GM23338 (cell line): ENCODE measurements at regions not wholly inside any gene's neighbourhood (a gene's known extent, or its start where the extent isn't known, plus 50 kb on each side); places are given as distances from the start of the nearest gene placed in this dataset.

ENCODE experiments used
- ATAC-seq: fragments of 200-7000 bp; cut with Tn5 transposase; 3 replicates; pipeline ENCODE4 v1.9.1; 2020
- DNase-seq: peaks from one replicate; pipeline ENCODE4 v3.0.0-alpha.2; 2015; ENCODE audit warnings: low spot score
- H2AFZ ChIP-seq: fragments of 200-600 bp; sonication (generic); 2 replicates; pipeline ENCODE4 v1.8.0; 2016; ENCODE audit warnings: antibody characterized with exemption, mild to moderate bottlenecking, moderate library complexity
- H3F3A ChIP-seq: fragments of 200-600 bp; sonication (generic); replicated peaks from 2 replicates; pipeline ENCODE4 v1.8.0; 2017; ENCODE audit warnings: antibody characterized with exemption, mixed run types, low read depth
- H3K27ac ChIP-seq: fragments of 200-600 bp; sonication (generic); 2 replicates; pipeline ENCODE4 v1.6.1; 2016; ENCODE audit warnings: low read depth
- H3K27me3 ChIP-seq: fragments of 200-600 bp; sonication (generic); 2 replicates; pipeline ENCODE4 v1.8.0; 2016; ENCODE audit warnings: mild to moderate bottlenecking, mixed run types, moderate library complexity; ENCODE audit not compliant: insufficient read depth
- H3K36me3 ChIP-seq: fragments of 200-600 bp; sonication (generic); 2 replicates; pipeline ENCODE4 v1.8.0; 2016; ENCODE audit warnings: mild to moderate bottlenecking; ENCODE audit not compliant: insufficient read depth
- H3K4me1 ChIP-seq: fragments of 200-600 bp; sonication (generic); 2 replicates; pipeline ENCODE4 v1.8.0; 2016; ENCODE audit warnings: mild to moderate bottlenecking, moderate library complexity; ENCODE audit not compliant: insufficient read depth
- H3K4me2 ChIP-seq: fragments of 200-600 bp; sonication (generic); 2 replicates; pipeline ENCODE4 v1.7.1; 2017; ENCODE audit warnings: mixed run types
- H3K4me3 ChIP-seq: fragments of 200-600 bp; sonication (generic); 2 replicates; pipeline ENCODE4 v1.6.1; 2016; ENCODE audit warnings: mixed run types
- H3K79me2 ChIP-seq: fragments of 200-600 bp; sonication (generic); replicated peaks from 2 replicates; pipeline ENCODE4 v1.8.0; 2017; ENCODE audit warnings: mild to moderate bottlenecking; ENCODE audit not compliant: insufficient read depth
- H3K9me2 ChIP-seq: fragments of 200-600 bp; sonication (generic); 2 replicates; pipeline ENCODE4 v1.8.0; 2017; ENCODE audit not compliant: insufficient read depth
- H4K20me1 ChIP-seq: fragments of 200-600 bp; sonication (generic); replicated peaks from 2 replicates; pipeline ENCODE4 v1.8.0; 2017; ENCODE audit warnings: mild to moderate bottlenecking; ENCODE audit not compliant: insufficient read depth
- H3K27ac Mint-ChIP-seq: 2 replicates; pipeline ENCODE4 v1.8.0; 2020; ENCODE audit warnings: inconsistent platforms, mild to moderate bottlenecking, moderate library complexity, mixed read lengths
- H3K27me3 Mint-ChIP-seq: 3 replicates; pipeline ENCODE4 v1.8.0; 2022; ENCODE audit warnings: low read depth, mild to moderate bottlenecking, moderate library complexity, mixed read lengths, inconsistent platforms; ENCODE audit not compliant: insufficient read depth, poor library complexity
- H3K36me3 Mint-ChIP-seq: 3 replicates; pipeline ENCODE4 v1.8.0; 2021; ENCODE audit warnings: low read depth, mild to moderate bottlenecking, inconsistent platforms, moderate library complexity, mixed read lengths
- H3K4me1 Mint-ChIP-seq: 3 replicates; pipeline ENCODE4 v1.8.0; 2020; ENCODE audit warnings: mild to moderate bottlenecking, inconsistent platforms, mixed read lengths
- H3K4me3 Mint-ChIP-seq: 3 replicates; pipeline ENCODE4 v1.8.0; 2021; ENCODE audit warnings: moderate library complexity, mild to moderate bottlenecking, inconsistent platforms, mixed read lengths
- H3K9me3 Mint-ChIP-seq: 3 replicates; pipeline ENCODE4 v1.8.0; 2020; ENCODE audit warnings: moderate library complexity, mild to moderate bottlenecking, inconsistent platforms, mixed read lengths
- CTCF ChIP-seq, 2 experiments: fragments of 200-600 bp in 1 of 2; sonication (generic) in 1 of 2; conservative IDR thresholded peaks; 2 replicates each; pipeline versions ENCODE4 v1.5.1 to v1.6.1; 2016 to 2017; ENCODE audit warnings: antibody characterized with exemption in 2 of 2, low read depth in 2 of 2, mild to moderate bottlenecking in 2 of 2, moderate library complexity in 1 of 2
- EZH2 ChIP-seq: fragments of 200-600 bp; sonication (generic); IDR thresholded peaks from one replicate; pipeline ENCODE4 v1.8.0; 2017; ENCODE audit warnings: antibody characterized with exemption, mild to moderate bottlenecking, low read depth; ENCODE audit not compliant: unreplicated experiment
- EZH2phosphoT487 ChIP-seq: fragments of 200-600 bp; sonication (generic); IDR thresholded peaks from one replicate; pipeline ENCODE4 v1.8.1; 2018; ENCODE audit warnings: antibody characterized with exemption; ENCODE audit not compliant: unreplicated experiment
- JUNB ChIP-seq: IDR thresholded peaks from one replicate; pipeline ENCODE4 v1.6.1; 2016; ENCODE audit warnings: antibody characterized with exemption; ENCODE audit not compliant: unreplicated experiment
- NANOG ChIP-seq: IDR thresholded peaks from 2 replicates; pipeline ENCODE4 v1.6.1; 2016; ENCODE audit warnings: antibody characterized with exemption, borderline replicate concordance
- POLR2AphosphoS5 ChIP-seq: IDR thresholded peaks from 2 replicates; pipeline ENCODE4 v1.6.1; 2016; ENCODE audit warnings: antibody characterized with exemption, low read depth
- ZNF462 ChIP-seq: fragments of 250-450 bp; sonication (Bioruptor Pico); IDR thresholded peaks from 2 replicates; pipeline ENCODE4 v1.5.0; 2020; ENCODE audit warnings: mild to moderate bottlenecking, moderate library complexity

GRCh38 chr15:93770788-93771187 is 460.6 kb upstream of the MCTP2 start:
- no peaks in the 10 kb centered on the region for H3K27me3 ChIP-seq
- TF ChIP-seq CTCF (conservative IDR thresholded peaks at IDR 0.05; ENCODE audit: low read depth in 2 of 2) (no peak), JUNB (no peak), POLR2AphosphoS5 (no peak), EZH2phosphoT487 (no peak), EZH2 (no peak), ZNF462 (no peak), NANOG (no peak)
- no peaks in the 10 kb centered on the region for H3F3A ChIP-seq
- no peak overlapping the region for H3K4me3 Mint-ChIP-seq
- H3K27me3 Mint-ChIP-seq: peaks cover 5% of the 10 kb centered on the region
- H3K4me1 ChIP-seq: peaks cover 7% of the 10 kb centered on the region; the same call in 1 of the 2 replicates
- no peak overlapping the region for H3K27ac ChIP-seq
- H3K9me3 Mint-ChIP-seq: peaks cover 13% of the 10 kb centered on the region
- no peak overlapping the region for H3K4me3 ChIP-seq
- ATAC-seq (no peak), DNase-seq (no peak)
- H4K20me1 ChIP-seq: no peaks in the 10 kb centered on the region
- H3K36me3 Mint-ChIP-seq: no peaks in the 10 kb centered on the region; the same call in 2 of the 3 replicates
- no peaks in the 10 kb centered on the region for H3K9me2 ChIP-seq
- H2AFZ ChIP-seq: peak overlapping the region; percentile 60; the same call in 1 of the 2 replicates
- H3K36me3 ChIP-seq: no peaks in the 10 kb centered on the region
- H3K4me2 ChIP-seq: no peak overlapping the region
- H3K4me1 Mint-ChIP-seq: peaks cover 10% of the 10 kb centered on the region
- H3K79me2 ChIP-seq: no peaks in the 10 kb centered on the region
- H3K27ac Mint-ChIP-seq: no peak overlapping the region
